Neural cell (in vitro differentiated cells): ENCODE measurements at regions not wholly inside any gene's neighbourhood (a gene's known extent, or its start where the extent isn't known, plus 50 kb on each side); places are given as distances from the start of the nearest gene placed in this dataset.

Source experiments
- EP300 ChIP-seq: fragments of 450-650 bp; conservative IDR thresholded peaks from 2 replicates; pipeline ENCODE4 v1.6.1; 2014; ENCODE audit warnings: antibody characterized with exemption, mild to moderate bottlenecking, moderate library complexity; ENCODE audit not compliant: poor library complexity, severe bottlenecking
- EZH2 ChIP-seq: fragments of 200-600, 300-800 bp; shearing (Covaris generic), sonication (generic); IDR thresholded peaks from 2 replicates; pipeline ENCODE4 v1.6.1; 2014; ENCODE audit warnings: antibody characterized with exemption, low read length, borderline replicate concordance, mild to moderate bottlenecking; ENCODE audit not compliant: insufficient read depth, poor library complexity, severe bottlenecking
- MXI1 ChIP-seq: fragments of 450-650 bp; conservative IDR thresholded peaks from 2 replicates; pipeline ENCODE4 v1.6.1; 2014; ENCODE audit warnings: antibody characterized with exemption, mild to moderate bottlenecking; ENCODE audit not compliant: poor library complexity, severe bottlenecking
- POLR2AphosphoS5 ChIP-seq: IDR thresholded peaks from 2 replicates; pipeline ENCODE4 v1.6.1; 2012
- RAD21 ChIP-seq: fragments of 450-650 bp; conservative IDR thresholded peaks from 2 replicates; pipeline ENCODE4 v1.6.1; 2014; ENCODE audit warnings: antibody characterized with exemption, mild to moderate bottlenecking, moderate library complexity
- REST ChIP-seq: IDR thresholded peaks from 2 replicates; pipeline ENCODE4 v1.6.1; 2012; ENCODE audit warnings: borderline replicate concordance
- TAF1 ChIP-seq: IDR thresholded peaks from 2 replicates; pipeline ENCODE4 v1.6.1; 2012; ENCODE audit warnings: low read depth
- TF ChIP-seq, protein P1 (sequence below): fragments of 450-650 bp; IDR thresholded peaks from 2 replicates; pipeline ENCODE4 v1.5.1; 2014; ENCODE audit warnings: antibody characterized with exemption, mild to moderate bottlenecking, moderate library complexity; ENCODE audit not compliant: poor library complexity, severe bottlenecking

DNA sequence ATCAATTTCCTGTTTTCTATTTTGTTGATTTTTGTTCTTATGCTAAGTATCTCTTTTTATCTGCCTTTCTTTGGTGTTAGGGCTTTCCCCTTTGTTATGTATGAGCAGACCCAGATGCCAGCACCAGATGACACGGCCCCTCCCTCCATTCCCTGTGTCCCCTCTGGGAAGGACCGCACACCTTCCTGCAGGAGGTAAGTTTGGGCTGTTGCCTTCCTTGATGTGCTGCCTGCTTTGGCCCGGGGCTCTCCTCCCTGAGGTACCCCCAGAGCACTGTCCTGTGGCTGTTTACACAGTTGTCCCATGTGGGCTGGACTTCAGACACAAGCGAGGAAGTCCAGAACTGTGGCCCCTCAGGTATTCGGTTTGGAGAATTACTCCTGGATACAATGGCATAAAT is 343.8 kb upstream of the IRX1 start:
- TF ChIP-seq RAD21 (no peak), POLR2AphosphoS5 (no peak), EP300 (no peak), TAF1 (no peak), EZH2 (no peak), REST (no peak), MXI1 (no peak)
- TF ChIP-seq, protein P1, sequence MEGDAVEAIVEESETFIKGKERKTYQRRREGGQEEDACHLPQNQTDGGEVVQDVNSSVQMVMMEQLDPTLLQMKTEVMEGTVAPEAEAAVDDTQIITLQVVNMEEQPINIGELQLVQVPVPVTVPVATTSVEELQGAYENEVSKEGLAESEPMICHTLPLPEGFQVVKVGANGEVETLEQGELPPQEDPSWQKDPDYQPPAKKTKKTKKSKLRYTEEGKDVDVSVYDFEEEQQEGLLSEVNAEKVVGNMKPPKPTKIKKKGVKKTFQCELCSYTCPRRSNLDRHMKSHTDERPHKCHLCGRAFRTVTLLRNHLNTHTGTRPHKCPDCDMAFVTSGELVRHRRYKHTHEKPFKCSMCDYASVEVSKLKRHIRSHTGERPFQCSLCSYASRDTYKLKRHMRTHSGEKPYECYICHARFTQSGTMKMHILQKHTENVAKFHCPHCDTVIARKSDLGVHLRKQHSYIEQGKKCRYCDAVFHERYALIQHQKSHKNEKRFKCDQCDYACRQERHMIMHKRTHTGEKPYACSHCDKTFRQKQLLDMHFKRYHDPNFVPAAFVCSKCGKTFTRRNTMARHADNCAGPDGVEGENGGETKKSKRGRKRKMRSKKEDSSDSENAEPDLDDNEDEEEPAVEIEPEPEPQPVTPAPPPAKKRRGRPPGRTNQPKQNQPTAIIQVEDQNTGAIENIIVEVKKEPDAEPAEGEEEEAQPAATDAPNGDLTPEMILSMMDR, result no peak
